Left ventricle myocardium inferior (tissue), 1 donor: ENCODE measurements at regions not wholly inside any gene's neighbourhood (a gene's known extent, or its start where the extent isn't known, plus 50 kb on each side); places are given as distances from the start of the nearest gene placed in this dataset.

Source experiments
- DNase-seq: peaks from one replicate; pipeline ENCODE4 v3.0.0-alpha.2; 2020
- H3K27ac ChIP-seq: fragments of 200-600 bp; replicated peaks from 2 replicates; pipeline ENCODE4 v1.8.0; 2021
- H3K27me3 ChIP-seq: fragments of 200-600 bp; 2 replicates; pipeline ENCODE4 v1.8.0; 2021; ENCODE audit warnings: low read depth
- H3K36me3 ChIP-seq: fragments of 200-600 bp; 2 replicates; pipeline ENCODE4 v1.8.0; 2021
- H3K4me1 ChIP-seq: fragments of 200-600 bp; 2 replicates; pipeline ENCODE4 v1.8.0; 2021
- H3K4me3 ChIP-seq: fragments of 200-600 bp; 2 replicates; pipeline ENCODE4 v1.8.0; 2021; ENCODE audit warnings: mild to moderate bottlenecking, moderate library complexity
- H3K9me3 ChIP-seq: fragments of 200-600 bp; replicated peaks from 2 replicates; pipeline ENCODE4 v1.8.0; 2021
- intact Hi-C: fragments of 100-400 bp; cut with micrococcal nuclease; formaldehyde crosslinking; loops from one replicate; pipeline ENCODE4 v1.11.0; 2022
- TF ChIP-seq, protein P1 (sequence below): fragments of 200-600 bp; IDR thresholded peaks from 2 replicates; pipeline ENCODE4 v1.8.0; 2021; ENCODE audit warnings: antibody characterized with exemption, mild to moderate bottlenecking, borderline replicate concordance
- donor health status: DM: no; HTN: yes; CAD: no; lungs with severe emphysema.

GRCh38 chr13:97127842-97128241 lies 94.3 kb upstream of the MBNL2 start:
- intact Hi-C loops = no loop called here
- Histone ChIP-seq H3K4me3 (no peak overlapping the region), H3K9me3 (no peaks in the 10 kb centered on the region), H3K36me3 (no peaks in the 10 kb centered on the region), H3K4me1 (peaks cover 37% of the 10 kb centered on the region), H3K27ac (no peak overlapping the region), H3K27me3 (no peaks in the 10 kb centered on the region)
- TF ChIP-seq, protein P1, sequence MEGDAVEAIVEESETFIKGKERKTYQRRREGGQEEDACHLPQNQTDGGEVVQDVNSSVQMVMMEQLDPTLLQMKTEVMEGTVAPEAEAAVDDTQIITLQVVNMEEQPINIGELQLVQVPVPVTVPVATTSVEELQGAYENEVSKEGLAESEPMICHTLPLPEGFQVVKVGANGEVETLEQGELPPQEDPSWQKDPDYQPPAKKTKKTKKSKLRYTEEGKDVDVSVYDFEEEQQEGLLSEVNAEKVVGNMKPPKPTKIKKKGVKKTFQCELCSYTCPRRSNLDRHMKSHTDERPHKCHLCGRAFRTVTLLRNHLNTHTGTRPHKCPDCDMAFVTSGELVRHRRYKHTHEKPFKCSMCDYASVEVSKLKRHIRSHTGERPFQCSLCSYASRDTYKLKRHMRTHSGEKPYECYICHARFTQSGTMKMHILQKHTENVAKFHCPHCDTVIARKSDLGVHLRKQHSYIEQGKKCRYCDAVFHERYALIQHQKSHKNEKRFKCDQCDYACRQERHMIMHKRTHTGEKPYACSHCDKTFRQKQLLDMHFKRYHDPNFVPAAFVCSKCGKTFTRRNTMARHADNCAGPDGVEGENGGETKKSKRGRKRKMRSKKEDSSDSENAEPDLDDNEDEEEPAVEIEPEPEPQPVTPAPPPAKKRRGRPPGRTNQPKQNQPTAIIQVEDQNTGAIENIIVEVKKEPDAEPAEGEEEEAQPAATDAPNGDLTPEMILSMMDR = no peak
- no peak for DNase-seq

GRCh38 chr13:97130190-97130589 lies 91.9 kb upstream of the MBNL2 start:
- TF ChIP-seq, protein P1 = no peak
- H3K9me3 ChIP-seq = no peaks in the 10 kb centered on the region
- intact Hi-C loops = no loop called here
- no peak for DNase-seq
- H3K27me3 ChIP-seq = no peaks in the 10 kb centered on the region
- H3K4me3 ChIP-seq = no peak overlapping the region
- H3K27ac ChIP-seq = no peak overlapping the region
- peaks cover 16% of the 10 kb centered on the region for H3K4me1 ChIP-seq
- no peaks in the 10 kb centered on the region for H3K36me3 ChIP-seq

DNA sequence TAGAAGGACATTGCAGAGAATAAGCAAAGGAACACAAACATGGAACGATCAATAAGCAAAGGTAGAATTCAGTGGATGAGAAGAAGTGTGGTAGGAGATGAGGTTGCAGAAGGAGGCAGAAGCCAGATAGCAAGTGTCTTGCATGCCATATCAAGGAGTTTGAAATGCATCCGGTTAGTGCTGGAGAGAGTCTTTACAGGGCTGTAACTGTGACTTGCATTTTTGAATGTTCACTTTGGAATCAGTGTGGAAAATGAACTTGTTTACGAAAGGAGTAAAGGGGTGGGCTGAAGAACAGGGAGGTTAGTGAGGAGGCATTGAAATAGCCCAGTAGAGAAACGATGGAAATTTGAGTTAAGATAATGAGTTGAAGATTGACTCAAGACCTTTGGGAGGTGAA lies 90.7 kb upstream of the MBNL2 start:
- intact Hi-C loops = no loop called here
- Histone ChIP-seq H3K27me3 (no peaks in the 10 kb centered on the region), H3K27ac (no peak overlapping the region), H3K36me3 (no peaks in the 10 kb centered on the region), H3K9me3 (no peaks in the 10 kb centered on the region), H3K4me1 (peaks cover 3% of the 10 kb centered on the region), H3K4me3 (no peak overlapping the region)
- TF ChIP-seq, protein P1 = no peak
- no peak for DNase-seq

GRCh38 chr13:97133554-97133953 lies 88.6 kb upstream of the MBNL2 start:
- H3K9me3 ChIP-seq = no peaks in the 10 kb centered on the region

DNA sequence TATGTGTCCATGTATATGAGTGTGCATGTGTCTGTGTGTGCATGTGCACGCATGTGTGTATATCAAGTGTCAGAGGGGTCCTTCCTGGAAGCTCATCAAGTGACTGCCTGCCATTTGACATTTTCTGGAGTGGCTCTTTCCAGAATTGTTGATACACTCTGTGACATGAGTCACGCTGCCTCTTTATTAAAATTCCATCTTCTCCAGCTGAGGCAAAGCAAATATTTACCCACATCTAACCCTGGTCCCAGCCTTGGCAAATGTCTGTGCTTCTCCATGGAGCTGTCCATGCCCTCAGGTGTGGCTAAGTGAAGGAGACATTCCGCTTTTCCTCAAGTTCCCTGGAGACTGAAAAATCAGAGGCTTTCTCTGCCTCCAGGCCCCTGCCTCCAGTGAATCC lies 88.2 kb upstream of the MBNL2 start:
- no peaks in the 10 kb centered on the region for H3K36me3 ChIP-seq
- H3K9me3 ChIP-seq = no peaks in the 10 kb centered on the region
- no peaks in the 10 kb centered on the region for H3K27me3 ChIP-seq
- intact Hi-C loops = no loop called here
- no peaks in the 10 kb centered on the region for H3K4me1 ChIP-seq
- H3K4me3 ChIP-seq = no peak overlapping the region
- H3K27ac ChIP-seq = no peak overlapping the region
- TF ChIP-seq, protein P1 = no peak
- DNase-seq = no peak

More at GRCh38 chr13:97133554-97133953, 88.6 kb upstream of the MBNL2 start:
- DNase-seq = no peak
- TF ChIP-seq, protein P1 = no peak
- Histone ChIP-seq H3K27ac (no peak overlapping the region), H3K36me3 (no peaks in the 10 kb centered on the region), H3K4me1 (no peaks in the 10 kb centered on the region), H3K27me3 (no peaks in the 10 kb centered on the region), H3K4me3 (no peak overlapping the region)
- intact Hi-C loops = no loop called here
